ENCODE measurements at regions not wholly inside any gene's neighbourhood (a gene's known extent, or its start where the extent isn't known, plus 50 kb on each side); places are given as distances from the start of the nearest gene placed in this dataset.
"Not testable (repeated sequence)": the region's sequence is repeated elsewhere in the genome, so short reads cannot be mapped to it uniquely, and the experiment has no call there.

DNA sequence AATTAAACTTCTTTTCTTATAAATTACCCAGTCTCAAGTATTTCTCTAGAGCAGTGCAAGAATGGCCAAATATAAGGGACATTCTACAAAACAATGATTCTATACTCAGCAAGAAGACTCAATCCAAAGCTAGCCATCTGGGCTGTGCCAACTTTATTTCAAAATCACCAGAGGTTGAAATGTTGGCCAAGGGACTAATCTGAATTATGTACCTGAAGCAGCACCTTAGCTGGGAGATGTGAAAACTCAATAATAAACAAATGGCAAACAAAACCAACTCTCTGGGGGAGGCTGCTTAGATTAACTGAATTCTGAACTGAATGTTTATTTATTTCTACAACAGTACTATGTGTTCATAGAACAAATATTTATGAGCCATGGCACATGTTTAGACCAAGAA lies 251.3 kb downstream of the RDH14 start:
- DNase-seq: no peak

DNA sequence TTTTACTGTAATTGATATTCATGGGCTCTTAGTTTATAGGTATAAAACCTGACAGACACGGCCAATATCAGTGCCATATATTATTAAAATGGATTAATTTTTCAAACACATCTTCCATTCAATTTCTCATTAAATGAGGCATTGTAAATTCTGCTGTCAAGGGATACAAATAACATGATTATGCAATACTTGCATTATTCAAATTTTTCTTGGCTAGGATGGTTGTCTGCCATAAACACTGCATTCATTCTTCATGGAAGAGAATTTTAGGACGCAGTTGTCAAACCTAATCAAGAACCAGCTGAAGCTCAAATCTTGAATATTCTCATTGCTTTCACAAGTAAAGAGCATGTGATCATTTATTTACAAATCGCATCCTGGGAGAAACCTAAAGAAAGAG lies 255.6 kb downstream of the RDH14 start:
- no peak for DNase-seq

DNA sequence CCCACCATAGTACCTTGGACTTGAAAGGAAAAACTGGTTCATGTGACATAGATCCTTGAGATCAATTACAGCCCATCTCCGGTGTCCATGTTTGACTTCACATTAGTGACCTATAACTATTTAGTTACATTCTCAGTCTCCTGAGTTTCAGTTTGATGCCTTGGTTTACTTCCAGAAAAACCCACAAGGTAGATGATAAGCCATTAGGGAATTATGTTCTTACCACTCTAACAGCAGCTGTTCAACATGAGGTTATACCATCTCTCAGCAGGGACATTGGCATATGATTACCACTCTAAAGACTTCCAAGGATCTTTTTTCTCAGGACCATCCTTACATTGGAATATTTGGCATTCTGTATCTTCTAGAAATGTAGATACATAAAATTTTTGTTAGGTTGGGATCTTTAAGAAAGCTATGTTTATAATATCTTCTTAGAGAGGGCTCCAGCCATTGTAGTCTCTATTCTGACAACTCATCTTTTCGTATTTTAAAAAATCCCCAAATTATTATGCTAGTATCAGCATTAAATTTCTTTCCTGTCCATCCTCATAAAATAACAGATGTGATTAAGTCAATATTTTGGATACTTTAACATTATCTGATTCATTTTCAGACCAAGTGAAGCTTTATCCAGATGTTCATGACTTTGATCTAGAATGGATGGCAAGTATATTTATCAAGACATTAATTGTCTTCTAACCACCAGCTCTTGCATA lies 258.9 kb downstream of the RDH14 start:
- no peak for DNase-seq

DNA sequence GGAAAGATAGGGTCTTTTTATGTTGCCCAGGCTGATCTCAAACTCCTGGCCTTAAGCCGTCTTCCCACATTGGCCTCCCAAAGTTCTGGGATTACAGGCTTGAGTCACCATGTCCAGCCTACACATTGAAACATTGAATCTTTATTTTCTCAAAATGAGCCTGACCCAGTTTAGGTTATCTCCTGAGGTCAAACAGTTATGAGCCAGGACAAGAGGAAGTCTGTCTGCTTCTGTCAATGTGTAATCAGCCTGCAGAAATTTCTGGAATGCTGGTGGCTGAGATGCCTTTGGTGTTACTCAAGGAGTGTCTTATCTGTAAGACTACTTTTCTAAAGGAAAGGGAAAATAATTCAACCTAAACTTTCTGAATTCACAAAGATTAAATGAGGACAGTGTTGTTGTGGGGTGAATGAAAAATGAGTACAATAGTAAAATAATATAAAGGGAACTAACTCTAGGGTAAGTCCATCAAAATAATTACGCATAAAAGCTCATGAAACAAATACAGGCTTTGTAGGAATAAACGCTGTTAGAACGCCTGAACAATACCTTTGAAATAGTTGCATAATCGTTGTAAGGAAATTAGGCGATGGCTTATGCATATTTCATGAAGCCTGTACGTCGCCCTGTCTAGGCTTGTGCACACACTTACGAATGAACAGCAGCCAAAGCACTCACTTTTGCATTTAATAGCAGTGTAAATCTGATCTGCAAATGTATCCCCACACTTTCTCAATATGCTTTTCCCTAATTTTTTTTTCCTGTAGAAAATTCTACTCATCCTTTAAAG lies 260.8 kb downstream of the RDH14 start:
- DNase-seq: no peak

DNA sequence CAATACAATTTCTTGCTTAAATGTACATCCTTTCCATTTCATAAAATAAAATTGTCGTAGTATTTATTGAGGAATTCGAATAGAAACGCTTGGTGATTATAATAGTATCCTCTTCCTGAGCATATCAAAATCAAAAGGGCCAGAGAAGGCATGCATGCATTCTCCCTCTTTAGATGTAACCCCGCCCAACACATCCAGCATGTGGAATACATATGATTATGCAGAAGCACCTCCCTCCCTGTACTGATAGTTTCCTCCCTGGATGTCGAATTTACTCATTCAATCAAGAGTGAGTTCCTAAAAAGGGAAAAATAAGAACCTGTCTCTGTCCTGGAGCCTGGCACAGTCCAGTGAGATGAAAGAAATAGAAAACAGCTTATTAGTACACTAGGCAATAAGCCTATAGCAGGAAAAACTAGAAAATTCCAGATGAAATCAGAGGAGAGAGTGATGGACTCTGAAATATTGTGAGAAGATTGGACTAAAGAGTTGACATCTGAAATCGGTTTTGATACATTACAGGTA lies 262.9 kb downstream of the RDH14 start:
- DNase-seq: no peak

DNA sequence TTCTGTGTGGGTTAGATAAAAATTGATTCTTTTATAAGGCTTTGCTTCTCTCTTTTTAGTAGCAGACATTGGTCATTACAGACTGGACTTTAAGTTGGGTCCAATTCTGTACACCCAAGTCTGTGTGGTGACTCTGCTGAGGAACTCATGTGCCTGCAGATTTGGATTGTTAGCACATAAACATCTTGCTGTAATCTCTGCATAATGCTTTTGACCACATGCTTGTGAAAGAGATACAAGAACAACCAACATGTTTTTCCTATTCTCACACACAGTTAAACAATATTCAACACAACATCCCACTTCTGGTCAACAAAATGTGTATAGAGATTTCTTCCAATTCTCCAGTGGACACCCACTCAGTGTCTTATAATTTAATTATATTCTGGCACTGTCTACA lies 270.1 kb downstream of the RDH14 start:
- DNase-seq: no peak

DNA sequence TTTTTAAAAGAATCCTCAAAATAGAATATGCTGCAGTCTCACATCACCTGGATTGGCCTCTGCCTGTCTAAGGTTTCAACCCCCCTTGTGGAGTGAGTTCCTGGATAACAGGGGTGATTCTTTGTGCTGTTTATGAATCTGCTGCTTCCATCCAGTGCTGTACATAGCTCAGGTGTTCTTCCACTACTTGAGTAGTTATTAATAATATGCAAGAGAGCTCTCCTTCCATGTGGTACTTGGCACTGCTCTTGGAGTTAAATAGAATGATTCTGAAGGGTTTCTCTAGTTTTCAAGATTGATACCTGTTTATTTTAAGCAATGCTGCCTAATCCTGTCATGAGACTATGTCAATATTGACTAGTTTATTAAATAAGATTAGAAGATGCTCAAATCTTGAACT lies 273.6 kb downstream of the RDH14 start:
- no peak for DNase-seq

DNA sequence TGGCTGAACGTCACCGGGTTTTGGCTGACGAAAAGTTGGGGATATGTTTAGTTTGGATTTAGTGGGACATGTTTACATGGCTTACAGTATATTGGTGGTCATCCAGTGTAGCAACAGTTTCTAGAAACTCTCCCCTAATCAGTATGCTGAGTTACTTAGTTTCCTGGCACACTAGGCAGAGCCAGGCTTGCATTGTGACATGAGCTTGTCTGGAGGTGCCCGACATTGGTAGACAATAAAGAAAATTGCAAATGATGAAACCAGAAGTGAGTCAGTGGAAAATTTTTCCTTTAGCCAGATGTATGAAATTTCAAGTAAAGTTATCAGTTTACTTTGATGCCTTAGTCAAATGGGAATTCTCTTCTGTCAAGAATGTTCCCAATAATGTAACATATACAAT lies 276.1 kb downstream of the RDH14 start:
- DNase-seq: no peak

DNA sequence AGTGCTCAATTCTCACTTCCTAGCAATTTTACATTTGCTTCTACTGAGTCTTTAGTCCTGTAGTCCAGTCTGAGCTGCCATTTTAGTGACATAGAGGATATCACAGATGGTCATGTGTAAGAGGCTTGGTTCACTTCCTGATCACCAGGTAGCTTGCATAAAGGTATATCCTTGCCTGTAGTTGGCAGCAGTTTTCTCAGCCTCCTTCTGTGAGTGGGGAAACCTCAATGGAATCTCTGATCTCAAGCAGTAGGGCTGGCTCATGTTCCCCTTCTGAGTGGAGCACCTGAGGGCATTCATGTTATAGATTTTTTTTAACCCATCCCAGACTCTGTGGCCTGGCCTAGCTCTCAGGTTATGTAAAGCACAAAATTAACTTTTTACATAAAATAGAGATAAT lies 278.4 kb downstream of the RDH14 start:
- DNase-seq: no peak

DNA sequence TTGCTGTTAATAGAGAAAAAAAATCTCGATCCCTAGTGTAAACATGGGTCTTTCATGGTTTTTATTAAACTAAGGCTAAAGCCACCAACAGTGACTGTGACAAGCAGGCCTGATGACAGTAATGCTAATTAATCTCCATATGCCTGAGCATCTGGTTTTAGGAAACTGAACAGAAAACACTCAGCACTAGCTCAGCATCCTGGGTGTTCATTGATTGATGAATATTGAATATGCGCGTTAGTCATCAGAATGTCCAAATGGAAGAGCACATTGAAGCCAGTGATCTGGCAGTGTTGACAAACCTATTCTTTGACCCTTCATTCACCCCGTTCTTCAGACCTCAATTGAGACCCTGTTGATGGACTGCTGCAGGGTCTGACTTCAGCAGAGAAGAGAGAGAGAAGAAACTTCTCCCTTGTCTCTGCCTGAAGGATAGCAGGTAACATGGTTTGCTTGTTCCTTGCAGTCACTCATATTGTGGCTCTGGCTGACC lies 283.8 kb downstream of the RDH14 start:
- no peak for DNase-seq

DNA sequence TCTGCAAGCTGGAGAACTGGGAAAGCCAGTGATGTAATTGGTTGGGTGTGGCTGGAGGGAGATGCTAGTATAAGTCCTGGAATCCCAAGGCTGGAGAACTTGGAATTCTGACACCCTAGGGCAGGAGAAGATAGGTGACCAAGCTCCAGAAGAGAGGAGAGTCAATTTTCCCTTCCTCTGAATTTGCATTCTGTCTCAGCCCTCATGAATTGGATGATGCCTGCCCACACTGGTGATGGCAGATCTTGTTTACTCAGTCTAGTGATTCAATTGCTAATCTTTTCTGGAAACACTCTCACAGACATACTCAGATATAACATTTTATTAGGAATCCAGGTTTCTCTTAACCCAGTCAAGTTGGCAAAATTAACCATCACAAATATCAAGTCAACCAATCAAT lies 287.2 kb downstream of the RDH14 start:
- no peak for DNase-seq

DNA sequence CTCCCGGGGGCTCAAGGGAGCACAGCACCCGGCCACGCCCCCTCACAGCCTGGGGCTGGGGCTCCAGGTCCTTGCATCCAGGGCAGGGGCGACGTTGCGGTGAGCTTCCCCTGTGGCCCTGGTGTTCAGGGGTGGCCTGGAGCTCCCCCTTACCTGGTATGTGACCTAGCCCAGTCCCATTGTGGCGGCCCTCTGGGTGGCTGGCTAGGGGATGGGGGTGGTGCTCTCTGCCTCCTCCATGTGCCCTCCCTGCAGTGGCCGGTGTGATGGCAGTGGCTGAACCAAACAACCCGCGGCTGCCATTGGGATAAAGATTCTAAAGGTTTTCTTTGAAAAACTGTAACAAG lies 288.3 kb downstream of the RDH14 start:
- DNase-seq: no peak

DNA sequence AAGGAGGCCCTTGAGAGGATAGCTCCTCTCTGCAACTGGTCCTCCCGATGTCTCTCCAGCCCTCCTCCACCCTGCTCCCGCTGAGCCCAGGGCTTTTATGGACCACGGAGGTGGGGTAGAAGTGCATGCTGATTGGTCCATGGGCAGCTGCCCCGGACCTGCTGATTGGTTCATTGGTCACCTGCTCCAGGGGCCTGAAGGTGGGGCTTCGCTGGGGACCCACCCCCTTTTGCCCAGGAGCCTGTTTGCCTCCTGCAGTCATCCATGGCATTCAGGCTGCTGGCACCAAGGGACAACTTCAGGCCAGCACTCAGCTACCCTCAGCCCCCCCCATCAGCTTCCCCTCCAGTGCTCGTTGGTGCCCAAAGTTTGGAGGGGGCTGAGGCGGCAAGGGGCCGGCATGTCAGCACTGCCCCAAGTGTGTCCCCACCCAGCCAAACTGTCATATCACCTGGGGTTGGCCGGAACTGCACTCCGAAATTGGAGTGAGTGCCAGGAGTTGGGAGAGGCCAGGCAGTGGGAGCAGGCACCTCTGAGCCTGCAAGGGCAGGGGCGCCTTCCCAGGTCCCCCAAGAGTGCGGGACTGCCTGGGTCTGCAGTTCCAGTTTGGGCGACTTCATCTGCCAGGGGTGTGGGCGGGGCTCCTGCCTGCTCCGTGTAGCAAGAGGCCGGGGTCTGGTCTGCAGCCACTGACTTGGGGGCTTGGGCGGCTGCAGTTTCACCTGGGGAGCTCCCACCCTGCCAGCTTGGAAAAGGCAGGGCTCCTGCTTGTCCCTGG lies 288.9 kb downstream of the RDH14 start:
- DNase-seq: no peak

DNA sequence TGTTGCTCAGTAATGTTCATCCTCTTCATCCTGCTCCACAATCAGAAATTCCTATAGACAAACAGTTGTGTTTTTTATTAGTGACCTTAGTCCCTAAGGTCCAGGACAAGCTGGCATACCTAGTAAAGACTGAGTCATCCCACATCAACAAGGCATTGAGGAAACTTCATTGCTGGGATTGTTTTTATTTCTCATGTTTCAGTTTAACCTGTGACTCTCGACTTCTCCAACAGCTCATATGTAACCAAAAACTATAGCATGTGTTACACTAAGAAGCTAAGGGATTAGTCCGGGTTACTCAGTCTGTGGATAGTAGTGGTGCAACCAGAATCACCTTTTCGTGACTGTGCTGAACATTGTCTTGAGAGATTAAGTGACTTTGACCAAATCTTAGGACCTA lies 292.1 kb downstream of the RDH14 start:
- DNase-seq: no peak

DNA sequence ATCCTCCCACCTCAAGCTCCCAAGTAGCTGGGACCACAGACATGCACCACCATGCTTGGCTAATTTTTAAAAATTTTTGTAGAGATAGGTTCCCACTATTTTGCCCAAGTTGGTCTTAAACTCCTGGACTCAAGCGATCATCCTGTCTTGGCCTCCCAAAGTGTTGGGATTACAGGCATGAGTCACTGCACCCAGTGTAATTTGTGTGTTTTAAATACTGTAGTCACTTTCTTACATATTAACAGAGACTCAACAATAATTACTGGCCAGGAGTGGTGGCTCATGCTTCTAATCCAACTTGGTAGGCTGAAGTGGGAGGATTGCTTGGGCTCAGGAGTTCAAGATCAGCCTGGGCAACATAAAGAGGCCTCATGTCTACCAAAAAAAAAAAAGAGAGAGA lies 293.0 kb downstream of the RDH14 start:
- no peak for DNase-seq

DNA sequence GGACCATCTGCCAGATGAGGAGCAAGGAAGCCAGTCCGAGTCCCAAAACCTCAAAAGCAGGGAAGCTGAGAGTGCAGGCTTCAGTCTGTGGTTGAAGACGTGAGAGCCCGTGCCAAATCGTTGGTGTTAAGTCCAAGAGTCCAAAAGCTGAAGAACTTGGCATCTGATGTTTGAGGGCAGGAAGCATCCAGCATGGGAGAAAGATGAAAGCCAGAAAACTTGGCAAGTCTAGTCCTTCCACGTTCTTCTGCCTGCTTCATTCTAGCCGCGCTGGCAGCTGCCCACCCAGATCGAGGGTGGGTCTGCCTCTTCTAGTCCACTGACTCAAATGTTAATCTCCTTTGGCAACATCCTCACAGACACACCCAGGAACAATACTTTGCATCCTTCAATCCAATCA lies 293.8 kb downstream of the RDH14 start:
- not testable (repeated sequence) for DNase-seq

DNA sequence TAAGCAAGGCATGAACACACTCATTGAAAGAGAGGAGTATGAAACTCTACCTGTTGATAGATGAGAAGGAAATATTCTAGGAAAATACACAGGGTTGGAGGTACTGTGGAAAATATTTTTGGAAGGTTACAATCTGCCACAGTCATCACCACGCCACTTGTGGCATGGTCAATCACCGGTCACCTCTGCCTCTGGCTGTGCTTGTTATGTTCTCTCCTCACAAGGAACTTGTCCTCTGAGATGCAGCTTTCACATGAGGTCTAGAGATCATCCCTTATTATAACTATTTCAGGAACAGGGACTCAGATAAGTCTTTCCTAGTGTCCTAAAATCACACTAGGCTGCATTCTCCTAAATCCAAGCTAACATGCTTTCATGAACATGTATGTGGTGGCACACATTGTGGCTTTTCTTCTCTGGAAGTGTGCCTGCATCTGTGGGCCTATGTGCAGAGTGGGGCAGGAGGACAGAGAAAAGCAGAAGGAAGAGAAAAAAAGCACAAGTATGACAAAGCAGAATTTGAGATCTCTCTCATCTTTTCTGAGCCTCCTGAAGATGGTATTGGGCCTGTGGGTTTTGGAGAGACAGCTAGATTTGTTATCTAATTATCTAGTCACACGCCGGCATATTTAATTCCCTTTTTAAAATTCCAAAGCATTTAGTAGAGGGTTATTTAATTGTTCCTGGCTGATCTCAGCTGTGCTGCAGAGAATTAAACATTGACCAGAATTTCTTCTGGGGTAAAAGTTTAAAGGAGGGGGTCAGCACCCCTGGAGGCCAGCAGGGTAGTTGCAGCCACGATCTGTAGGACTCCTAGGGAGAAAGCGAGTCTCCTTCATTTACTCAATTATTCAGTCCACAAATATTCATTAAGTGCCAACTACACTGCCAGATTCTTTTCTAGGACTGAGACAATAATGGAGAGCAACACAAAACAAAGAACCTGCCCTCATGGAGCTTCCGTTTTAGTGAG lies 294.6 kb downstream of the RDH14 start:
- no peak for DNase-seq

DNA sequence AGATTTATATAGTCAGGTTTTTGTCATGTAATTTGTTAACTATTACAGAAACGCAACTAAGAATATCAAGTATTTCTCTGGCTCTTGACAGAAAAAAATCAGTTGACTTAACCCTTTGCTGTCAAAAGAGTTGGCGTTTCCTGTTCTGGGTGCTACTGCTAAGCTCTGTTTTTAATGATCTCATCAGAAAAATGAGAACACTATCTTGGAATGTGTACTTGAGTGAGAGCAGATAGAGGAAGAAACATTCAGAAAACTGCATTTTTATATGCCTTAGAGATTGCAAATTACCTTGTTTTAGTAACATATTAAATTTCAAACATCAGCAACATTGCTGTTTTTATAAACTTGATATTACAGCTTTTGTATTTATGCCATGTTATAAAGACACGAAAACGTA lies 297.9 kb downstream of the RDH14 start:
- DNase-seq: no peak

DNA sequence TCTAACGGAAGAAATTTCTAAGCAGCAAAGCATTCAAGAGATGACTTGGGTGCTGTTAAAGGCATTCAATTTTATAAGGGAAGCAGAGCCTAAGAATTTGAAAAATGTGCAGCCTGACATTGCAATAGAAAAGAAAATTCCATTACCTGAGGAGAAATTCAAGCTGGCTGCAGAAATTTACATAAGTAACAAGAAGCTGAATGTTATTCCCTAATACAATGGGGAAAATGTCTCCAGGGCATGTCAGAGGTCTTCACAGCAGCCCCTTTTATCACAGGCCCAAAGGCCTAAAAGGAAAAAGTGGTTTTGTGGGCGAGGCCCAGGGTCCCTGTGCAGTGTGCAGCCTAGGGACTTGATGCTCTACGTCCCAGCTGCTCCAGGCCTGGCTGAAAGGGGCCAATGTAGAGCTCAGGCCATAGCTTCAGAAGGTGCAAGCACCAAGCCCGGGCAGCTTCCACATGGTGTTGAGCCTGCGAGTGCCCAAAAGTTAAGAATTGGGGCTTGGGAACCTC lies 306.7 kb downstream of the RDH14 start:
- no peak for DNase-seq

DNA sequence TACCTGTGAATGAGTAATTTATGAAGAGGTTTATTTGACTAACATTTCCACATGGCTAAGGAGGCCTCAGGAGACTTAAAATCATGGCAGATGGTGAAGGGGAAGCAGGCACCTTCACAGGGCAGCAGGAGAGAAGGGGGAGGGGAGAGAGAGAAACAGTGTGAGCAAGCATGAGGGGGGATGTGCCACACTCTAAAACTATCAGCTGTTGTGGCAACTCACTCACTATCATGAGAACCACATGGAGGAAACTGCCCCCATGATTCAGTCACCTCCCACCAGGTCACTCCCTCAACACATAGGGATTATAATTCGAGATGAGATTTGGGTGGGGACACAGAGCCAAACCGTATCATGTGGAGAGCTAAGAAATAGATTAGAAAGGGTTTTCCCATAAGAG lies 309.0 kb downstream of the RDH14 start:
- no peak for DNase-seq

DNA sequence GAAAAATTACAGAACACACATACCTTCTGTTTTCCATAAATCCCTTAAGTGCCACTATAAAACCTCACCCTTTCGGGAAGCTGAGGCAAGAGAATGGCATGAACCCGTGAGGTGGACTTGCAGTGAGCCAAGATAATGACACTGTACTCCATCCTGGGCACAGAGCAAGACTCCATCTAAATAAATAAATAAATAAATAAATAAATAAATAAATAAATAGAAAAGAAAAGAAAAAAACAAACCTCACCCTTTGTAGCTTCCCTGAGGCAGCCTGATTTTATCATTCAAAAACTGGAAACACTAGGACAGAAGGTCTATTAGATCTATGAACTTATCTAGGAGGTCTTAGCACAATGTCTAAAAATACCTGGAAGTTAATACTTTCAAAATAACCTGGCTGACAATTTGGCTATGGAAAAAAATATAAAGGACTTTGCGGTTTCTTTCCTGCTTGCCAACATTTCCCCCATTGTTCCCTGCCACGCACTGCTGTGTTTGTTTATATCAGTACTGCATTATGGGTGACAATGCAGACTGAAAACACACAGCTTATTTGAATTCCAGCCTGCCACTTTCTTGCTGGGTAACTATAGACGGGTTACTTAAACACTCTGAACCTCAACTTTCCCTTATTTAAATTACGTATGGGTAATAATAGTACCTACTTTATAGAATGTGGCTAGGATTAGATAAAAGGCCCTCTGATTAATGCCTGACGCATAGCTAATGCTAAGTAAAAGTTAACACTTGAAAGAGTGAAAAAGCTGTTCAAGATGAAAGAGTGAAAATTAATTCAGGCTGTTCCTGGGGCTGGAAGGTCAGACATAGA lies 313.0 kb downstream of the RDH14 start:
- no peak for DNase-seq

All from SHP77 (cell line).